Activated naive CD8-positive, alpha-beta T cell treated with anti-CD3 and anti-CD28 coated beads for 36 hours (primary cell): ENCODE measurements at regions not wholly inside any gene's neighbourhood (a gene's known extent, or its start where the extent isn't known, plus 50 kb on each side); places are given as distances from the start of the nearest gene placed in this dataset.

Source experiments
- DNase-seq: peaks from one replicate; pipeline ENCODE4 v3.0.0; 2021
- H3K27ac Mint-ChIP-seq: one replicate; pipeline ENCODE4 v1.8.0; 2022; ENCODE audit warnings: mild to moderate bottlenecking, moderate library complexity, mixed read lengths
- H3K27me3 Mint-ChIP-seq: one replicate; pipeline ENCODE4 v1.8.0; 2022; ENCODE audit warnings: mild to moderate bottlenecking, mixed read lengths
- H3K36me3 Mint-ChIP-seq: one replicate; pipeline ENCODE4 v1.8.0; 2021; ENCODE audit warnings: mild to moderate bottlenecking, mixed read lengths
- H3K4me1 Mint-ChIP-seq: one replicate; pipeline ENCODE4 v1.8.0; 2021; ENCODE audit warnings: mixed read lengths
- H3K4me3 Mint-ChIP-seq: one replicate; pipeline ENCODE4 v1.8.0; 2022; ENCODE audit warnings: mild to moderate bottlenecking, moderate library complexity, mixed read lengths
- H3K9me3 Mint-ChIP-seq: one replicate; pipeline ENCODE4 v1.8.0; 2022; ENCODE audit warnings: mixed read lengths

DNA sequence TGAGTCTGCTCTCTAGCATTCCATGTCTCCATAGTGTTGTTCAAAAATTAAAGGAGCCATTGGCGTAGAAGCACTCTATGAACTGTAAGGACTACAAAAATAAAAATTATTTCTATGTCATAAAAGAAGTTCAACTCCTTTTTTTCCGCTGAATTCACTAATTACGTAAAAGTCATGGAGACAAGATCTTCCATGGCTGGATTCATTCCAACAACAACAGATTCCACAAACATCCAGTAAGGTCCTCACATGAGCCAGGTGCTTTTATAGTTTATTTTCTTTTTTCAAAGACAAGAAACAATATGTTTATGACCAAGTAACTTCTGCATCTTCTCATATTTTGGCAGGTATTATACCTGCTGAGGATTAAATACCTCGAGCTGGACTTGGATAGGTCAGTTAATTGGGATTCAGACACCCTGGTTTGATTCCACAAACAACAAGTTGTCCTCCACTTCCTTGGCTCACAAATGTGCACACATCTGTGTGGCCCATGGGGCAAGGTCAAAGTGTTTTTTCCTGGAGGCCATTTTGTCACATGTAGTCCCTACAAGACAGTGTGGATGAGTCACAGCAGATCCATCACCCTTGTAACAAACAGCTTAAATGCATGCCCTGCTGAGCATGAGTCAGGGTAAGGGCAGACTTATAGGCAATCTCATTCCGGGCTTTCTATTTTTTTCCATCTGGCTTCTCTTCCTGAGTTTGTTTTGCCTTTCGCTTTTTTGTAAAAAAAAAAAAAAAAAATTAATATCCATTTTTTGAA, 475.6 kb downstream of the COG6 start:
- Mint-ChIP-seq H3K27me3 (no peaks in the 10 kb centered on the region), H3K4me1 (peaks cover 34% of the 10 kb centered on the region), H3K36me3 (peaks cover 5% of the 10 kb centered on the region), H3K9me3 (peaks cover 6% of the 10 kb centered on the region), H3K4me3 (no peak overlapping the region), H3K27ac (no peak overlapping the region)
- DNase-seq, result no peak

GRCh38 chr13:40132249-40132648, 476.8 kb downstream of the COG6 start:
- Mint-ChIP-seq H3K36me3 (peaks cover 5% of the 10 kb centered on the region), H3K27ac (no peak overlapping the region)
- peak; percentile 23 for DNase-seq

DNA sequence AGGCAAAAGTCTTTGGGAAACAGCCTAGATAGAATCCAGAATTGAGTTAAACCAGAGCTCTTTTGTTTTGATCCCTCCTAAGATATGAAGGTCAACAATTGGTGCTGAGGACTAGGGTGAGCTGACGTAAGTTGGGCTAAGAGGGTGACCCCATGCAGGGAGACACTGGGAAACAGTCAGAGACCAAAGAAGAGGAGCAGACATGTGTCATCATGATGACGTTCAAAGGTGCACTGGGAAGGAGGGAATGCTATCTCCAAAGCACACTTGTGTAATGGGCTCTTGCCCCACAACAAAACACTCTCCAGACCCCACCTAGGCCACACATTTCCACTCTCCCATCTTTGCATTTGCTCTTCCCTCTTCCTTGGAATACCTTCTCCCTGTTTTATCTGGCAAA, 481.4 kb downstream of the COG6 start:
- Mint-ChIP-seq H3K4me1 (peaks cover 4% of the 10 kb centered on the region), H3K27ac (no peak overlapping the region), H3K27me3 (no peaks in the 10 kb centered on the region), H3K36me3 (peaks cover under 1% of the 10 kb centered on the region), H3K9me3 (peaks cover under 1% of the 10 kb centered on the region), H3K4me3 (no peak overlapping the region)
- no peak for DNase-seq

More at GRCh38 chr13:40132249-40132648, 476.8 kb downstream of the COG6 start:
- Mint-ChIP-seq H3K4me3 (no peak overlapping the region), H3K9me3 (peaks cover 6% of the 10 kb centered on the region), H3K4me1 (peaks cover 23% of the 10 kb centered on the region), H3K27me3 (no peaks in the 10 kb centered on the region)

DNA sequence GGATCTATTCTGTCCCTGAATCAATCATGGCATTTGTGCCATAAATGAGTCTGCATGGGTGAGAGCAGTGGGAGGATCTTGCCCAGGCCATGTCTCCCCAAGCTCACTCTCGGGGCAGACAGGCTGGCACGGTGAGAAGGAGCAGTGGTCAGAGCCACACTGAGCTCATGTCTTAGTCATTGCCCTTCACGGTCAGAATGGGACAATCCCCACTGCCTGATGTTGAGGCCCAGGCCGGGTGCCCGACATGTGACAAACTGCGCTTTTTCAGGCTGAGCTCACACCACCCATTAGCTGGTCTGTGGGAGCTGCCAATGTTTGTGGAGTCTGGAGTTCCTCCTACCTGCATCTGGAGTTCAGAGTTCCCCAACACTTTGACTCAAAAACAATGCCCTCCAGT, 481.9 kb downstream of the COG6 start:
- no peaks in the 10 kb centered on the region for H3K4me1 Mint-ChIP-seq
- no peaks in the 10 kb centered on the region for H3K27me3 Mint-ChIP-seq
- DNase-seq, result no peak
- no peaks in the 10 kb centered on the region for H3K36me3 Mint-ChIP-seq
- H3K27ac Mint-ChIP-seq, result no peak overlapping the region
- no peak overlapping the region for H3K4me3 Mint-ChIP-seq
- H3K9me3 Mint-ChIP-seq, result no peaks in the 10 kb centered on the region

DNA sequence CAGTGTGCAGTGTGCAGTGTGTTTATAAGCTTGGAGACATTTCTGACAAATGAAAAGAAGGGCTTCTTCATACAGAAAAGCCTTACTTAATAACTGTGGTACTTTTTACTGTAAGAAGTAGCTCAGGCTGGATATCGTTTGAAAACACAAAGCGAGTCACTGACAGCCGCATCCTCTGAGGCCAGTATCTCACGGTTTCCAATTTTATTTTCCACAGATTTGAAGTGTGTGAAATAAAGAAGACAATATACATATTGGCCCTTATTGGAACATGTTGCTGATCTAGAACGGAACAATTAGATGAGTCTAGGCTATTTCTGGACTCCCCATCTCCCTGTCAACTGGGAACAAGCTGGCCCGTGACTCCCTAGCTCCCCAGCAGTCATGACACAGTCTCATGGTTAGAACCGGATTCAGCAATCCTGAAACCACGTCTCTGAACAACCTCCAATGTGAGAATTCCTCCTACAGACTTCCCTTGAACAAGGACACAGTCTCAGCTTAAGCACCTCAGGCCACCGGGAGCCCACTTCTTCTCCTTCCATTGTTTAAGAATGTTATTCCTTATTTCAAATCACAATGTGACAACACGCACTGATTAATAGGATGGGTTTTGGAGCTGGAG, 484.5 kb downstream of the COG6 start:
- H3K4me1 Mint-ChIP-seq, result peaks cover 8% of the 10 kb centered on the region
- no peak for DNase-seq
- H3K36me3 Mint-ChIP-seq, result no peaks in the 10 kb centered on the region
- H3K27me3 Mint-ChIP-seq, result no peaks in the 10 kb centered on the region
- no peak overlapping the region for H3K27ac Mint-ChIP-seq
- H3K9me3 Mint-ChIP-seq, result no peaks in the 10 kb centered on the region
- no peak overlapping the region for H3K4me3 Mint-ChIP-seq

- Mint-ChIP-seq H3K27ac (no peak overlapping the region), H3K36me3 (no peaks in the 10 kb centered on the region), H3K9me3 (peaks cover 3% of the 10 kb centered on the region), H3K4me3 (no peak overlapping the region), H3K4me1 (peaks cover 24% of the 10 kb centered on the region), H3K27me3 (no peaks in the 10 kb centered on the region)
- DNase-seq, result no peak
These were observed 486.5 kb downstream of the COG6 start for GRCh38 chr13:40141859-40142555.

GRCh38 chr13:40143106-40143505, 487.6 kb downstream of the COG6 start:
- H3K27me3 Mint-ChIP-seq, result no peaks in the 10 kb centered on the region
- H3K27ac Mint-ChIP-seq, result no peak overlapping the region
- H3K4me1 Mint-ChIP-seq, result peaks cover 32% of the 10 kb centered on the region
- peaks cover 4% of the 10 kb centered on the region for H3K9me3 Mint-ChIP-seq
- no peaks in the 10 kb centered on the region for H3K36me3 Mint-ChIP-seq
- H3K4me3 Mint-ChIP-seq, result no peak overlapping the region
- DNase-seq, result no peak

DNA sequence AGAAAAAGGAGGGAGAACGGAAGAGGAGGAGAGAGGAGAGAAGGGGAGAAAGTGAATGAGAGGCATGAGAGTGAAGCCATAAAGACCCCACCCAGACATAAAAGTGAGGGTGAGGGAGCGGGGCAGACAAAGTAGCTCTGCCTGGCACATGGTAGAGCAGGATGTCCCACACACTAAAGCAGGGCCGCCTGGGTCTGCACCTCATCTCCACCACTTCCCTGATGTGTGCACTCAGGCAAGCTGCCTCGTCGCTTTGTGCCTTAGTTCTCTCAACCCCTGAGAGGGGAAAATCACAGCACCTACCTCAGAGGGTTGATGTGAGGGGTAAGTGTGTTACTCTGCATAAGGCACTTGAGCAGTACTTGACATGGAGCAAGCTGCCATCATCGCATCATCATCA, 488.1 kb downstream of the COG6 start:
- H3K36me3 Mint-ChIP-seq, result no peaks in the 10 kb centered on the region
- H3K27me3 Mint-ChIP-seq, result no peaks in the 10 kb centered on the region
- H3K4me1 Mint-ChIP-seq, result peaks cover 36% of the 10 kb centered on the region
- DNase-seq, result no peak
- H3K27ac Mint-ChIP-seq, result peak overlapping the region; percentile 10
- peaks cover 4% of the 10 kb centered on the region for H3K9me3 Mint-ChIP-seq
- no peak overlapping the region for H3K4me3 Mint-ChIP-seq

GRCh38 chr13:40145139-40145538, 489.7 kb downstream of the COG6 start:
- H3K9me3 Mint-ChIP-seq, result peaks cover 4% of the 10 kb centered on the region
- H3K27ac Mint-ChIP-seq, result no peak overlapping the region
- no peaks in the 10 kb centered on the region for H3K36me3 Mint-ChIP-seq
- H3K4me3 Mint-ChIP-seq, result no peak overlapping the region
- H3K27me3 Mint-ChIP-seq, result no peaks in the 10 kb centered on the region
- H3K4me1 Mint-ChIP-seq, result peaks cover 46% of the 10 kb centered on the region
- peak; percentile 6 for DNase-seq

DNA sequence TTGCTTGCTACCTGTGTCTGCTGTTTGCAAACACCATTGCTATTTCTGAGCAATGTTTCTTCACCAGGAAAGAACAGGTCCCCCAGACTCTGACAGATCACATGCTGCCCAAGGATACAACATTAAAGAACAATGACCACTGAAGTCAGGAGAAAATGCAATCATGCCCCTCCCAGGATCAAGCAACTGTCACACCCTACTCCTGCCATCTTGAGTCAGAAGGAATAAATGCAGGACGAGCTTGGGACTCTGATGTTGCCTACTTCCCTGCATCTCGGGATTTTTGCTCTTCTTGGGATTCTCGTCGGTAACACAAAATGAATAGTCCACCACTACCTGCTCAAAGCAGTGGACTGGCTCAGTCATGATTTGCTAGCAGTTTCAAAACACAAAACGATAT, 490.6 kb downstream of the COG6 start:
- no peak for DNase-seq
- peaks cover 4% of the 10 kb centered on the region for H3K9me3 Mint-ChIP-seq
- no peak overlapping the region for H3K27ac Mint-ChIP-seq
- H3K4me1 Mint-ChIP-seq, result peaks cover 46% of the 10 kb centered on the region
- no peaks in the 10 kb centered on the region for H3K36me3 Mint-ChIP-seq
- H3K4me3 Mint-ChIP-seq, result no peak overlapping the region
- H3K27me3 Mint-ChIP-seq, result no peaks in the 10 kb centered on the region

- Mint-ChIP-seq H3K9me3 (peaks cover 4% of the 10 kb centered on the region), H3K27me3 (no peaks in the 10 kb centered on the region), H3K27ac (peak overlapping the region; percentile 51), H3K4me1 (peaks cover 46% of the 10 kb centered on the region), H3K4me3 (no peak overlapping the region), H3K36me3 (no peaks in the 10 kb centered on the region)
- DNase-seq, result peak; percentile 11
These were observed 491.2 kb downstream of the COG6 start for GRCh38 chr13:40146611-40147117.

GRCh38 chr13:40148101-40148500, 492.6 kb downstream of the COG6 start:
- Mint-ChIP-seq H3K4me3 (no peak overlapping the region), H3K27me3 (no peaks in the 10 kb centered on the region), H3K36me3 (no peaks in the 10 kb centered on the region), H3K4me1 (peaks cover 49% of the 10 kb centered on the region), H3K9me3 (peaks cover 4% of the 10 kb centered on the region), H3K27ac (peak overlapping the region; percentile 81)
- DNase-seq, result peak; percentile 22

DNA sequence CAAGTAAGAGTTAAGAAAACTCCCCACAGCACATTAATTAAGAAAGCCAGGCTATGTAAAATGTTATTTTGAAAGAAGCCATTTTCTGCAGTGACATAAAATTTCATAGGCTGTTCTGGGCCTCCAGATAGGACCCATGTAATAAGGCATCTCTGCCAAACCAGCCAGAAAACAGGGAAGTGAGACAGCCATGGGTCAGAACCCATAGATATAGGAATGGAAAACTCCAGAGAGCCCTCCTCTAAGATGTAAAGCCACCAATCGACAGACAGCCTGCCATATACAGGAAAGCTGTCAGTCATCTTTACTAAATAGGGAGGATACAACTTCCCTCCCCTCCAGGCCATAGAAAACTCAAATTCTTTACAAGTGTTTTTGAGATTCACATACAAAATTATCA, 493.3 kb downstream of the COG6 start:
- Mint-ChIP-seq H3K36me3 (no peaks in the 10 kb centered on the region), H3K27ac (peak overlapping the region; percentile 81), H3K27me3 (no peaks in the 10 kb centered on the region), H3K9me3 (peaks cover 4% of the 10 kb centered on the region), H3K4me1 (peaks cover 50% of the 10 kb centered on the region), H3K4me3 (no peak overlapping the region)
- no peak for DNase-seq

GRCh38 chr13:40149611-40150274, 494.3 kb downstream of the COG6 start:
- no peak overlapping the region for H3K4me3 Mint-ChIP-seq
- DNase-seq, result no peak
- no peaks in the 10 kb centered on the region for H3K36me3 Mint-ChIP-seq
- H3K27ac Mint-ChIP-seq, result no peak overlapping the region
- no peaks in the 10 kb centered on the region for H3K27me3 Mint-ChIP-seq
- peaks cover 51% of the 10 kb centered on the region for H3K4me1 Mint-ChIP-seq
- peaks cover 4% of the 10 kb centered on the region for H3K9me3 Mint-ChIP-seq

DNA sequence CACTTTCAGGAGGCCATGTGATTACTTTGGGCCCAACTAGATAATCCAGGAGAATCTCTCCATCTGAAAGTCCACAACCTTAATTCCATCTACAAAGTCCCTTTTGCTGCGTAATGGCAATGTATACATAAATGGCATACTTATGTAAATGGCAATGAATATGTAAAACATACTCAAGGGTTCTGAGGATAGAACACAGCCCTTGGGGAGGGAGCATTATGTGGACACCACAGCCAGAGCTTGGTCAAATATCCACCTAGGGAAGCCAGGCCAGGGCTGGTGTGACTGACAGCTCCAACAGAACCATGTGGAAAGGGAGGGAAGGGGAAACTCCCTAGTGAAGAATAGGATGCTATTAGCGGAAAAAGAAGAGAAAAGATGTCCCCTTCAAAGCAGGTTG, 496.2 kb downstream of the COG6 start:
- no peak for DNase-seq
- Mint-ChIP-seq H3K27ac (no peak overlapping the region), H3K4me3 (no peak overlapping the region), H3K27me3 (no peaks in the 10 kb centered on the region), H3K9me3 (peaks cover 4% of the 10 kb centered on the region), H3K36me3 (no peaks in the 10 kb centered on the region), H3K4me1 (peaks cover 38% of the 10 kb centered on the region)
